Cardiac fibroblast (primary cell): ENCODE measurements at regions not wholly inside any gene's neighbourhood (a gene's known extent, or its start where the extent isn't known, plus 50 kb on each side); places are given as distances from the start of the nearest gene placed in this dataset.

Experiments
- DNase-seq, 2 donors: peaks; one replicate each; pipeline versions ENCODE4 v3.0.0 to v3.0.0-alpha.2; 2010; ENCODE audit warnings: low read depth in 2 of 2
- H3K4me3 ChIP-seq, 2 donors: replicated peaks in 1 of 2; 1 replicate in 1 of 2; 2 replicates in 1 of 2; pipeline ENCODE4 v1.5.1; 2011; ENCODE audit warnings: low read depth in 2 of 2, low read length in 2 of 2, mild to moderate bottlenecking in 2 of 2, moderate library complexity in 1 of 2
- CTCF ChIP-seq: IDR thresholded peaks from one replicate; pipeline ENCODE4 v1.5.1; 2011; ENCODE audit warnings: low read depth, mild to moderate bottlenecking, low read length, inconsistent platforms

DNA sequence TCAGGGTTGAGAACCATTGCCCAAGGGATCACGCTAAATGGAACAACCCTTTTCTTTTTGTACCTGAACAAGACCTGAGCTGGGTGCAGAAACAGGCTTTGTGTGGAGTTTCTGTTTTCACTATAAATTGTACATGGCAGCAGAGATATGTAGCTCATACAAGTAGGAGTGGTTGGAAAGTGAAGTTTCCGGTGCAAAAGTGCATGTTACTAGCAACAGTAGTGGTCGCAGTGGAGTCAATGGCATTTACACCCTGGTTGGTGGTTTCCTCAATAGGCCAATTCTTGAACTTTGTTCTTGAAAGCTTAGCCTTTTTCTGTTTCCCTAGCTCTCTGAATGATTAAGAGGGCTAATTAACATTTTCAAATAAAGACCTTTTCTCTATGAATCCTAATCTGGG lies 170.7 kb downstream of the NEBL start:
- no peak for TF ChIP-seq CTCF
- no peak overlapping the region for H3K4me3 ChIP-seq
- no peak for DNase-seq

DNA sequence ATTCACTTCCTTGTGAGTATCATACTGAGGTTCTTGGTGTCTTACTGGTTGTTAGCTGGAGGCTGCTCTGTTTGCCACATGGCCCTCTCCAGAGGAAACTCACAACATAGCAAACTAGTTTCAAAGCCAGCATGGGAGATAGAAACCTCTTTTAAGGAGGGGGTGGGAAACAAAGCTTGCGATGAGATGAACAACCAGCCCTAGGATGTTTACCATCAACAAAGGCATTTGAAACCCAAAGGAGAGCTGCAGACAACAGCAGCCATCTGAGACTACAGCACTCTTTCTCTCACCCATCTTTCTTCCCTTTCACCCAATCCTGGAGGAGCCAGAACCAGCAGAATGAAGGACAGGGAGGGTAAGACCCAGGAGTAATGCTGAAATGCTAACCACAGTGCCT lies 182.1 kb downstream of the NEBL start:
- TF ChIP-seq CTCF, result no peak
- no peak for DNase-seq

DNA sequence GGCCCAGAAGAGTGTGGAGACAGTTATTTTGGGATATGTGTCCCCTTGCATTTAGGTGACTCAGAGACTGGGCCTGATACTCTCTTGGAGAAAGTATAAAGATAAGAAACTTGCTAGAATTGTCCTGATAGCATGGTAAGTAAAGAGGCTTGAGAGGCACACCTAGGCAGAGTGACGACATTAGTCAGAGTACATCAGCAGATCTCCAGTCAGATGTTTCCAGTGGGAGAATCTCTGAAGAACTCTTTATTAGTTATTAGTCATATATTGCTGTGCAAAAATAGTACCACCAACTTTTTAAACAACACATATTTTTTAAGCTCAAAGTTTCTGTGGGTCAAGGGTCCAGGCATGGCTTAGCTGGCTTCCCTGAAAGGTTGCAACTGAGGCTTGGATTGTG lies 182.6 kb downstream of the NEBL start:
- H3K4me3 ChIP-seq, result no peak overlapping the region
- TF ChIP-seq CTCF, result no peak
- no peak for DNase-seq

More for the DNA sequence above, 182.1 kb downstream of the NEBL start:
- H3K4me3 ChIP-seq, result no peak overlapping the region

DNA sequence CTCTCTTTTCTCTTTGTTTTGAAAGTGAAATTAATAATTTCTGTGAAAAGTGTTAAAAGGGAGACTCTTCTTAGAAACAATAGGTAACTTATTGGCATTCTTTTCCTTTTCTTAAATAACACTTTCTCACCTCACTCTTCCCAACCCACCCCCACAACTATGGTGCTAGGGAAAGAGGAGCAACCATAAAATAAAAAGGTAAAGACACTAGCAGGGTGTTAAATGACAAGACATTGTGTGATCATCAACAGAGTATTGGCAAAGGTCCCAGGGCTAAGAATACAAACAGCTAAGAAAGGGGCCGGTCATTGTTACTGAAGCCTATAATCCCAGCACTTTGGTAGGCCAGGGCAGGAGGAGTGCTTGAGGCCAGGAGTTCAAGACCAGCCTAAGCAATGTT lies 183.7 kb downstream of the NEBL start:
- TF ChIP-seq CTCF, result no peak
- no peak for DNase-seq
- no peak overlapping the region for H3K4me3 ChIP-seq

DNA sequence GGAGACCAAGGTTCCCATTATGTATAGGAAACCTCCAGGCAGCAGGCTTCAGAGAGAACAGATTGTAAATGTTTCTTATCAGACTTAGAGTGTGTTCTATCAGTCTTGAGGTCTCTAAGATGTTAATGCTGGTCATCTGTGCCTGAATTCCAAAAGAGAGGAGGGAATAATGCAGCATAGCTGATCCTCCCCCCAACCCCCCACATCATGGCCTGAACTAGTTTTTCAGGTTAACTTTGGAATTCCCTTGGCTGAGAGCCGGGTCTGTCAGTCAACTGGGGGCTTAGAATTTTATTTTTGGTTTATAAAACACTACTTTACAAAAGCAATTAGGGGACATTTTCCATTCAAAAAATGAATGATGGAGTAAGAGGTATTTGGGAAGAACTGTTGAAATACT lies 184.3 kb downstream of the NEBL start:
- no peak overlapping the region for H3K4me3 ChIP-seq
- no peak for TF ChIP-seq CTCF
- no peak for DNase-seq

GRCh38 chr10:20709708-20710107 lies 187.4 kb downstream of the NEBL start:
- DNase-seq, result no peak
- H3K4me3 ChIP-seq, result no peak overlapping the region
- TF ChIP-seq CTCF, result no peak

GRCh38 chr10:20708305-20708704 lies 188.8 kb downstream of the NEBL start:
- no peak for TF ChIP-seq CTCF
- H3K4me3 ChIP-seq, result no peak overlapping the region
- no peak for DNase-seq
